ENCODE measurements at regions not wholly inside any gene's neighbourhood (a gene's known extent, or its start where the extent isn't known, plus 50 kb on each side); places are given as distances from the start of the nearest gene placed in this dataset.

GRCh38 chr14:53515276-53515675, 362.2 kb upstream of the DDHD1 start:
- TF ChIP-seq CTCF (IDR thresholded peaks at IDR 0.05) (no peak), POLR2A (IDR thresholded peaks at IDR 0.05) (no peak)

Measured in thyroid gland (tissue), 4 donors.